ENCODE measurements at regions not wholly inside any gene's neighbourhood (a gene's known extent, or its start where the extent isn't known, plus 50 kb on each side); places are given as distances from the start of the nearest gene placed in this dataset.

- Histone ChIP-seq H3K4me1 (ENCODE audit: low read depth) (no peaks in the 10 kb centered on the region), H3K9me3 (no peaks in the 10 kb centered on the region), H3K4me3 (no peak overlapping the region), H3K36me3 (ENCODE audit: low read depth) (no peaks in the 10 kb centered on the region)
- intact Hi-C loops (cut with DNase I, micrococcal nuclease) = no loop called here
- DNase-seq (no peak), ATAC-seq (no peak)
- no peak for TF ChIP-seq CTCF (IDR thresholded peaks at IDR 0.05)
These were observed 242.1 kb downstream of the LTN1 start for GRCh38 chr21:28750565-28750964.

- ATAC-seq = no peak
- intact Hi-C loops (cut with DNase I, micrococcal nuclease) = loop anchor here in 1 of 2 donors (10.0 kb wide), 1 partner anchor 1905 kb away; the partner anchor contains the start of gene ADAMTS1
- H3K4me1 ChIP-seq (ENCODE audit: low read depth) = peaks cover 4% of the 10 kb centered on the region
- H3K9me3 ChIP-seq = no peaks in the 10 kb centered on the region
- no peak for DNase-seq
- no peak overlapping the region for H3K4me3 ChIP-seq
- H3K36me3 ChIP-seq (ENCODE audit: low read depth) = no peaks in the 10 kb centered on the region
- no peak for TF ChIP-seq CTCF (IDR thresholded peaks at IDR 0.05)
These were observed 243.1 kb downstream of the LTN1 start for GRCh38 chr21:28749536-28749935.

- no peak for ATAC-seq
- no peaks in the 10 kb centered on the region for H3K9me3 ChIP-seq
- DNase-seq = no peak
- H3K4me3 ChIP-seq = no peak overlapping the region
- peaks cover 4% of the 10 kb centered on the region for H3K4me1 ChIP-seq (ENCODE audit: low read depth)
- intact Hi-C loops (cut with DNase I, micrococcal nuclease) = loop anchor here in 1 of 2 donors (10.0 kb wide), 1 partner anchor 1903 kb away; the partner anchor contains the start of gene ADAMTS1
- H3K36me3 ChIP-seq (ENCODE audit: low read depth) = no peaks in the 10 kb centered on the region
- no peak for TF ChIP-seq CTCF (IDR thresholded peaks at IDR 0.05)
These were observed 245.2 kb downstream of the LTN1 start for GRCh38 chr21:28747464-28747863.

DNA sequence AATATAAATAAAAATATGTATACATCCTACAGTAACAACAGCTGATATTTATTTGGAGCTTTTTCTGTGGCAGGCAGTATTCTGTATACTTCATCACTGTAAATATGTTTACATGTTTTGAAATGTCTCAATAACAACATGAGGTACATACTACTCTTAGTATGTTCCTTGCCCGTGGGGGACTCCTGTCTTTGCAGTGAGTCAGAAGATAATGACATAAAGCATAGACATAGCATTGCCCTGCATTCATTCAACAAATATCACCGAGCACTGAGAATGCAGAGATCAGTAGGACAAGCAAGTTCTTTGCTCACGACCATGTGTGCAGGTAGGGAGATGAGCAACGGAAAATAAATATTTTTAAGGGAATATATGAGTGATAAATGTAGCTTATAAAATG lies 246.5 kb downstream of the LTN1 start:
- no peak for DNase-seq
- H3K36me3 ChIP-seq (ENCODE audit: low read depth) = no peaks in the 10 kb centered on the region
- no peak overlapping the region for H3K4me3 ChIP-seq
- H3K4me1 ChIP-seq (ENCODE audit: low read depth) = peaks cover 4% of the 10 kb centered on the region
- H3K9me3 ChIP-seq = no peaks in the 10 kb centered on the region
- intact Hi-C loops (cut with DNase I, micrococcal nuclease) = loop anchor here in 1 of 2 donors (10.0 kb wide), 1 partner anchor 1901 kb away; the partner anchor contains the start of gene ADAMTS1
- no peak for TF ChIP-seq CTCF (IDR thresholded peaks at IDR 0.05)
- no peak for ATAC-seq

GRCh38 chr21:28745131-28746016 lies 247.3 kb downstream of the LTN1 start:
- DNase-seq (peak in 2 of 3 donors; percentile 67 to 75), ATAC-seq (peak; percentile 93)
- H3K36me3 ChIP-seq (ENCODE audit: low read depth) = no peaks in the 10 kb centered on the region
- H3K9me3 ChIP-seq = no peaks in the 10 kb centered on the region
- intact Hi-C loops (cut with DNase I, micrococcal nuclease) = loop anchor here in 1 of 2 donors (10.0 kb wide), 1 partner anchor 1901 kb away; the partner anchor contains the start of gene ADAMTS1
- peak; percentile 87 for TF ChIP-seq CTCF (IDR thresholded peaks at IDR 0.05)
- H3K4me3 ChIP-seq = no peak overlapping the region
- H3K4me1 ChIP-seq (ENCODE audit: low read depth) = peaks cover 4% of the 10 kb centered on the region
